ENCODE measurements at regions not wholly inside any gene's neighbourhood (a gene's known extent, or its start where the extent isn't known, plus 50 kb on each side); places are given as distances from the start of the nearest gene placed in this dataset.

GRCh38 chr21:22670148-22670547, 1671.9 kb downstream of the NCAM2 start:
- TF ChIP-seq ZNF384 (IDR thresholded peaks at IDR 0.05) (no peak), SP1 (IDR thresholded peaks at IDR 0.05) (no peak)
